T-helper 9 cell (primary cell): ENCODE measurements at regions not wholly inside any gene's neighbourhood (a gene's known extent, or its start where the extent isn't known, plus 50 kb on each side); places are given as distances from the start of the nearest gene placed in this dataset.
"Not testable (repeated sequence)": the region's sequence is repeated elsewhere in the genome, so short reads cannot be mapped to it uniquely, and the experiment has no call there.

Experiments
- DNase-seq: peaks from one replicate; pipeline ENCODE4 v3.0.0-alpha.2; 2020

DNA sequence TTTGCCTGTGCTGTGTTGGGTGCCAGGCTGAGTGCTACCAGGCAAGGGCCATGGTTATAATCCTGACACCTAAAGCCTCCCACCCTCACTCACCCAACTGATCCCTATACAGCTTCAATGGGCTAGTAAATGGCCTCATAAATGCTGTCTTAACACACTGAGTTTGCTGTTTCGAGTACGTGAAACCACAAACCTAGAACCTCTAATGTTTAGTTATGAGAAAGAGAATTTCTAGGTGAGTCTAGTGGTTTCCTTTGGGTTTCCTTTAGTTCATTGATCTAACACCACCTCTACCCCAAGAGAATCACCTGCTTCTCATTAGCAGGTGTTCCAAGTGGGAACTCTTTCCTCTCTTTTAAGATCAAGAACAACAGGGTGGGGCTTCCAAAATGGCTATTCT, 172.0 kb downstream of the MC4R start:
- no peak for DNase-seq

GRCh38 chr18:60199505-60199904, 173.1 kb downstream of the MC4R start:
- DNase-seq: no peak

- DNase-seq: no peak
These were observed 174.7 kb downstream of the MC4R start for GRCh38 chr18:60197671-60198462.

- no peak for DNase-seq
These were observed 175.6 kb downstream of the MC4R start for GRCh38 chr18:60196836-60197606.

GRCh38 chr18:60193780-60194179, 178.8 kb downstream of the MC4R start:
- no peak for DNase-seq

DNA sequence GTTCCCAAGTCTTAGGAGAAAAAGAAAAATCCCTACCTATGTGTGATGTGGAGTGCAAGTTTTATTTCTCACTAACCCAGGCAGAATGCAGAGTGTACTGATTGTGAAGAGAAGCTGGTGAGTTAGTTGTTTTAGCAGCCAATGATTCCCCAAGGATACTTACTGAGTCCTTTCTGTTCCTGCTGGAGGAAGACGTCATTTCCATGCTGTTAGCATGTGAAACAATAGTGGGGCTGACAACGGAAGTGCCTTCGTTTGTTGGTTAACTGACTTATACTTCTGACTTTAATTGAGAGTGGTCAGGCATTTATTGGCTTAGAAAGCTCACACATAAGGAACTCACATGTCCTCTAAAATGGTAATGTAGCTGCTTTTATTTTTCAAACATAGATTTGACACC, 180.6 kb downstream of the MC4R start:
- no peak for DNase-seq

DNA sequence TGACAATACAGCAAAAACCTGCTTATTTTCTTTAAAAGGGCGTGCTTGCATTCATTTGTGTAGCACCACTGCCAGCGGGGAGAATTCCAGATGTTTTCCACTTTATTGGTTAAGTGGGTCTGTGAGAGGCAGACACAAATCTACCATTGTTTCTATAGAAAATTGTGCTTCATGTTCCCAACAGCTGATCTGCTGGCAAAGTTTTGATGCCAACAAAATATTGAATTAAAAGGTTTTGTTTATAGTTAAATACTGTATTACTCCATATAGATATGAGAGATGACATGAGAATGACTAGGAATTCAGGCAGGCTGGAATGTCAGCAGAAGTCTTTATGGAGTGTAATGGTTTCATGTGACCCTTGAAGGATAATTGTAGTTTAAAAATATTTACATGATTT, 182.7 kb downstream of the MC4R start:
- no peak for DNase-seq

GRCh38 chr18:60188958-60189357, 183.6 kb downstream of the MC4R start:
- DNase-seq: no peak

DNA sequence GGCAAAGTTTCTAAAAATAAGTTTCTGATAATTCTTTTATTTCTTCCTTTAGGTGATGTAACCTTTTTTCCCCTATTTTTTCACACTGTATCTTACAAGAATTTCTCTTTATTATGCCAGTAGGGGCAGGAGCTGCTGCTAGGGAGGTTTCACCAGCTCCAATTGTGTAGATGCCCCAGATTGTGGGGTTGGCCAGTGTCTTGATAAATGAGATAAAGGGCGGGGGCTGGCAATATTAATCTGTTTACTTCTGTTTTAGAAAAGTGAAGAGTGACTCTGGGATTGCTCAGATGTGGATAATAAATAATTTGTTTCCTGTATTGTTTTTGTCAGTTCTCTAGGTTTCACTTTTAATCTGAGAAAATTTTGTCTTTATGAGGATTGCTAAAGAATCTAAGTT, 190.4 kb downstream of the MC4R start:
- DNase-seq: no peak

GRCh38 chr18:60180671-60181070, 191.9 kb downstream of the MC4R start:
- no peak for DNase-seq

DNA sequence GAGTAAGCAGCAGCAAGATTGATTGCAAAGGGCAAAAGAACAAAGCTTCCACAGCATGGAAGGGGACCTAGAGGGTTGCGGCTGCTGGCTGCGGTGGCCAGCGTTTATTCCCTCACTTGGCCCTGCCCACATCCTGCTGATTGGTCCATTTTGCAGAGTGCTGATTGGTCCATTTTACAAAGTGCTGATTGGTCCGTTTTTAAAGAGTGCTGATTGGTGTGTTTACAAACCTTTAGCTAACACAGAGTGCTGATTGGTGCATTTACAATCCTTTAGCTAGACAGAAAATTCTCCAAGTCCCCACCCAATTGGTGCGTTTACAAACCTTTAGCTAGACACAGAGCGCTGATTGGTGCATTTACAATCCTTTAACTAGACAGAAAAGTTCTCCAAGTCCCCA, 194.4 kb downstream of the MC4R start:
- not testable (repeated sequence) for DNase-seq

DNA sequence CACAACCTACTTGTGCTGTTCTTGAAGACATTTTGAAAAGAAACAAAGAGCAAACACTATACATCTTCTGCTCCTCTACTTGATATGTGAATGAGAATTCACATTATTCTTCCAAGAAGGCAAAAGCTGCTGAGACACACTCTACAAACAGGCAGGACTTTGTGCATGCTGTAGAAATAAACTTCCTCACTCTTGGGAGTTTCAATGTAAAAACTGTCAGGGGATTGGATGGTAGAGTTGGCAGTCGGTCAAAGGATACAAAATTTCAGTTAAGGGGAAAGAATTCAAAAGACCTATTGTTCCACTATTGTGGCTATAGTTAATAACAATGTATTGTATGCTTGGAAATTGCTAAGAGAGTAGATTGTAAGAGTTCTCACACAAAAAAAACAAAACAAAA, 196.3 kb downstream of the MC4R start:
- no peak for DNase-seq

DNA sequence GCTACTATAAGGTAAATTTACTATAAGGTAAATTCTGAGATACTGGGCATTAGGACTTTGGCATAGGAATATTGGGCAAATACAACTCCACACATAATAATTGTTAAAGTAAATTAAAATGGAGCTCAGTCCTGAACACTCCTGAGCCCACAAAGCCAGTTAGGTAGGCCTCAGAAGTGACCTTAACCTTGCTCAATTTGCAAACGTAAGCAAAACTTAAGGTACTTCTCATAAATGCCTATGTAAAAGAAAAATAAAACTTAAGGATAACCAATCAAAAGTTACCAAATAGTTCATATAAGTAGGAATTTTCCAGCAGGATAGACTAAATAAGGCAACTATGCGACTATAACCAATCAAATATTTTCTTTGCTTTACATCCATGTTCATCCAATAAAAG, 197.7 kb downstream of the MC4R start:
- no peak for DNase-seq

- no peak for DNase-seq
These were observed 200.5 kb downstream of the MC4R start for GRCh38 chr18:60172030-60172429.

DNA sequence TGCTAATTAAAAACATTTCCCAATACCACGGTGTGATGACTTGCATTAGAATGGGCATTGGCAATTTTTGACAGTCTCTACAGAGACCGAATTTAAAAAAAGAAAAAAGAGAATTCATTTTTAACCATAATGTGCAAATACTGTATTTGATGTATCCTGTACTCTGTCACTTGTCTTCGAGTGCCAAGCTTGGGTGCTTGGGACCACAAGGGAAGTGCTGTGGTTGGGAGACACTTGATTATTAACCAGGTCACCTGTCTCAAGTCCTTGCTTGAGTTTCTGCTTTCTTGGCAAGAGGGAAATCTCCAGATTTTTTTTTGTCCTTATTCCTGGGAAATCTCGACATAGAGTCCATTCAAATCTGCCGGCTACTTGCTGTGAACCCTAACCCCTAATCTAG, 209.0 kb downstream of the MC4R start:
- DNase-seq: no peak

DNA sequence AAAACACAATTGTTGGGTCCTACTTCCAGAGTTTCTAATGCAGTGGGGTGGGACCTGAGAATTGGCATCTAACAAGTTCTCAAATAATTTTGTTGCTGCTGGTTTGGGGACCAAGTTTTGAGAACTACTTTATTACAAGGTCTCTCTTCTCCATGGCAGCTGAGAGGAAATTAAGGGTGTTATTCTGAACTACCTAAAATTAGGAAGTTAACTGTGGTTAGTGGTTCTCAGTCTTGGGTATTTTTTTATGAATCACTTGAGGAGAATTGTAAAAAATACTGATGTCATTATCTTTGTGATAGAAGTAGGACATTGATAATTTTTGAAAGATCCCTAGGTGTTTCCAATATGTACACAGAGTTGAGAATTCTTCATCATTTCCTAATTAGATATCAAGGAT, 210.2 kb downstream of the MC4R start:
- DNase-seq: no peak

DNA sequence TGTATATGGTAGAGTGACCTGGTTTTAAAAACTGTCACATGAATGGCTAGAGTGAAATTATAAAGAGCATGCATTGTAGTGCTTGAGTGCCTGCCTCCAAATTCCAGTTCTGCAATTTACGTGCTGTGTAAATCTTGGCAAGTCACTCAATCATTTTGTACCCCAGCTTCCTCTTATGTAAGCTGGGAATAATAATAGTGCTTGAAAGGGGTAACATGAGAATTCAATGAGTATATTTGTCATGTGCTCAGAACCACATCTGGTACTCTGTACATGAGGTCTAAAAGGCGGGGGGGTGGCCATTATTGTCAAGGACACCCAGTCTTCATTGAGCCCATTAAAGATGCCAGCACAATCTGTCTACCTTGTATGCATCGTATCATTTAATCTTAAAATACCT, 214.8 kb downstream of the MC4R start:
- no peak for DNase-seq

DNA sequence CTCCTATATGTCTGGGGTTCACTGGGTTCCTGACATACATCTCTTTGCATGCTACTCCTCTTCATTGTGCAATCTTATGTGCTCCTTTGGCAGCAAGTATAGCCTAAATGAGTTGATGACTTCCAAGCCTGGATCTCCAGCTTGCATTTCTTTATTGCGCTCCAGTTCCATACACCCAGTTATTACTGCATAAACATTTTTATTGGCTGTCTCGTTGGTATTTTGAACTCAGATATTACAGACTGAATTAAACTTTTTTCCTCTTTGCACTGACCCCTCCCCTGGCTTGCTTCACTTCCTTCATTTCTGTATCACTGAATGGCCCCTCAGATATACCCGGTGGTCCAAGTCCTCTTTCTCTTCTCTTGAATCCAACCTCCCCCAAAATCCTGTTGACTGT, 219.2 kb downstream of the MC4R start:
- DNase-seq: no peak

- DNase-seq: no peak
These were observed 223.3 kb downstream of the MC4R start for GRCh38 chr18:60149316-60149715.

GRCh38 chr18:60147323-60147722, 225.3 kb downstream of the MC4R start:
- no peak for DNase-seq

DNA sequence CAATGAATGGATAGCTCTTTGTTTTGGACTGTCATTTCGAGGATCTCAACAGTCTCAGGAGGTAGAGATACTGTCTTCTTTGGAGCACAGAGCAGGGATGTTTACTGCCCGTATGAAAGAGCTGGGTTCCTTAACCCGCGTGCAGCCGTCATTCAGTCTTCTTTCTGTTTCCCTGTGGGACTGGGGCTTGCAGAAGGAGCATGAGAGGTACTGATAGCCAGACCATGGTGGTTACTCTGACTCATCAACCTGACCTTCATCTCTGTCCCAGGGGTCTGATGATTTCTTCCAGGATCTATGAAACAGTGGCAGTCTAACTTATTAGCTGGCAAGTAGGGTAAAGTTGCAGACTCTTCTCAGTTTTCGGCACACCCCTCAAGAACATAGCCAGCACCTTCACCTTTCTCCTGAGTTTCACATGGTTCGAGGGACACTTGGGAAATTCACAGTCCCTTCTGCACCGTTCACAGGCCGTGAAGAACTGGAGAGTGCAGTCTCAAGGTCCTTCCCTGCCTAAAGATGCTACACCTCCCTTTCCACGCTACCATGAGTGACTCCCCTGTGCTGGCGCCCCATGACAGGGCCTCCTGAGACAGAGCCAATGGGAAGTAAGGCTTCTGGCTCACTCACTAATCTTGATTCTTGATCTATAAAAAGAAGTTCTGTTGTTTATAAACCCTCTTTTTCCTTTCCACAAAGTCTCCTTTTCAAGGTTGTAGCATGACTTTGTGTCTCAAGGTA, 226.2 kb downstream of the MC4R start:
- DNase-seq: no peak

DNA sequence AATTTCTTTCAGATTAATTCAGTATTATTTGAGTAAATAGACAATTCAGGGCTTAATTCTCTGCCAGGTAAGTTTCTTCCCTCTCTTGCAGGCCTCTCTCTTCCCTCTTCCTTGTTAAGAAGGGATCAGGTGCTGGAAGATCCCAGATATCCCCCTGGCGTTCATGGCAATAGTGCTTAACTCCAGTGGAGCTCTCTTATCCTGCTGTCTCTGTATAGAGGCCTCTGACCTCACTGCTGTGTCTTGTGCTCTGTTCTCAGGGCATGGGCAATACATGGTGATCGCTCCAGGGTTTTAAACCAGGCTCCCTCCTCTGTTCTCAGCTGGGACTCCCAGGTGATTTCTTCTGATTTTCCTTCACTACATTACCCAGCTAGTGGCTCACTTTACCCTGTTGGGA, 226.8 kb downstream of the MC4R start:
- DNase-seq: no peak

GRCh38 chr18:60134806-60135205, 235.0 kb downstream of the PMAIP1 start:
- DNase-seq: no peak

DNA sequence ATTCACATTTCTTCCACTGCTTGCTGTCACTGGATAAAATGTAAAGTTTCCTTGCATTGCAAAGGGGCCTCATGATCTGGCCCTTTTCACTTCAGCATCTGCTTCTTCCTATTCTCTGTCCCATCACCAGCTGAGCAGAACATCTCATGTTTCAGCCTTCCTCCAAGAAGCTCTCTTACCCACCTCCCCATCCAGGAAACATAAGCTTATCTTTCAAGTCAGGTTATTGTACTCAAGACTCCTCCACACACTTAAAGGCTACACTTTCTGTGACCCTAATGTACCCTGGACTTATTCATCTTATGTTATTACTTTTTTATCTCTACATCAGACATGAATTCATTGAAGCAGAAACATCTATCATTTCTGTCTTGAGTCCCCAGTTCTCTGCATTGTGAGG, 230.5 kb downstream of the PMAIP1 start:
- no peak for DNase-seq
